ENCODE measurements at regions not wholly inside any gene's neighbourhood (a gene's known extent, or its start where the extent isn't known, plus 50 kb on each side); places are given as distances from the start of the nearest gene placed in this dataset.

- TF ChIP-seq CTCF (conservative IDR thresholded peaks at IDR 0.05; ENCODE audit: low read depth, low read length): no peak
- H3K4me3 ChIP-seq (ENCODE audit: low read length): no peak overlapping the region
- no peak for DNase-seq (ENCODE audit: low read depth)
Observed at GRCh38 chr17:69908626-69909368, 166.2 kb upstream of the KCNJ16 start.

- DNase-seq (ENCODE audit: low read depth): no peak
- no peak overlapping the region for H3K4me3 ChIP-seq (ENCODE audit: low read length)
- TF ChIP-seq CTCF (conservative IDR thresholded peaks at IDR 0.05; ENCODE audit: low read depth, low read length): no peak
Observed at GRCh38 chr17:69909389-69909788, 165.6 kb upstream of the KCNJ16 start.

GRCh38 chr17:69912805-69913204, 162.2 kb upstream of the KCNJ16 start:
- no peak for TF ChIP-seq CTCF (conservative IDR thresholded peaks at IDR 0.05; ENCODE audit: low read depth, low read length)
- no peak overlapping the region for H3K4me3 ChIP-seq (ENCODE audit: low read length)
- DNase-seq (ENCODE audit: low read depth): no peak

GRCh38 chr17:69913216-69913615, 161.8 kb upstream of the KCNJ16 start:
- no peak for DNase-seq (ENCODE audit: low read depth)
- H3K4me3 ChIP-seq (ENCODE audit: low read length): no peak overlapping the region
- no peak for TF ChIP-seq CTCF (conservative IDR thresholded peaks at IDR 0.05; ENCODE audit: low read depth, low read length)

GRCh38 chr17:69913616-69914015, 161.4 kb upstream of the KCNJ16 start:
- no peak for TF ChIP-seq CTCF (conservative IDR thresholded peaks at IDR 0.05; ENCODE audit: low read depth, low read length)
- no peak for DNase-seq (ENCODE audit: low read depth)
- H3K4me3 ChIP-seq (ENCODE audit: low read length): no peak overlapping the region

GRCh38 chr17:69914520-69914919, 160.5 kb upstream of the KCNJ16 start:
- TF ChIP-seq CTCF (conservative IDR thresholded peaks at IDR 0.05; ENCODE audit: low read depth, low read length): no peak
- no peak for DNase-seq (ENCODE audit: low read depth)
- no peak overlapping the region for H3K4me3 ChIP-seq (ENCODE audit: low read length)

GRCh38 chr17:69916761-69917160, 158.3 kb upstream of the KCNJ16 start:
- TF ChIP-seq CTCF (conservative IDR thresholded peaks at IDR 0.05; ENCODE audit: low read depth, low read length): no peak
- no peak overlapping the region for H3K4me3 ChIP-seq (ENCODE audit: low read length)
- DNase-seq (ENCODE audit: low read depth): no peak

All from retinal pigment epithelial cell (primary cell).